HG03139 (cell line): ENCODE measurements at regions not wholly inside any gene's neighbourhood (a gene's known extent, or its start where the extent isn't known, plus 50 kb on each side); places are given as distances from the start of the nearest gene placed in this dataset.

Experiments
- ATAC-seq: cut with Tn5 transposase; IDR thresholded peaks from one replicate; pipeline ENCODE4 v1.9.1; 2021; ENCODE audit not compliant: unreplicated experiment

- ATAC-seq = no peak
Observed at GRCh38 chr2:15733867-15734673, 142.4 kb downstream of the DDX1 start.

GRCh38 chr2:15734674-15735483 lies 143.2 kb downstream of the DDX1 start:
- ATAC-seq = no peak

GRCh38 chr2:15735484-15736326 lies 144.0 kb downstream of the DDX1 start:
- no peak for ATAC-seq

- no peak for ATAC-seq
Observed at GRCh38 chr2:15736396-15737180, 144.9 kb downstream of the DDX1 start.

GRCh38 chr2:15737314-15738224 lies 145.9 kb downstream of the DDX1 start:
- no peak for ATAC-seq

GRCh38 chr2:15738225-15738546 lies 146.5 kb downstream of the DDX1 start:
- no peak for ATAC-seq

GRCh38 chr2:15738943-15739342 lies 147.3 kb downstream of the DDX1 start:
- ATAC-seq = no peak

GRCh38 chr2:15744820-15745219 lies 153.2 kb downstream of the DDX1 start:
- no peak for ATAC-seq

GRCh38 chr2:15745350-15745749 lies 153.7 kb downstream of the DDX1 start:
- ATAC-seq = no peak

GRCh38 chr2:15745907-15746702 lies 154.4 kb downstream of the DDX1 start:
- ATAC-seq = no peak

GRCh38 chr2:15746703-15747550 lies 155.3 kb downstream of the DDX1 start:
- ATAC-seq = no peak

- no peak for ATAC-seq
Observed at GRCh38 chr2:15747603-15748471, 156.2 kb downstream of the DDX1 start.

GRCh38 chr2:15748736-15749323 lies 157.2 kb downstream of the DDX1 start:
- ATAC-seq = no peak

- ATAC-seq = no peak
Observed at GRCh38 chr2:15749460-15750432, 158.1 kb downstream of the DDX1 start.

GRCh38 chr2:15750433-15750814 lies 158.8 kb downstream of the DDX1 start:
- no peak for ATAC-seq
